HEK293 (cell line): ENCODE measurements at regions not wholly inside any gene's neighbourhood (a gene's known extent, or its start where the extent isn't known, plus 50 kb on each side); places are given as distances from the start of the nearest gene placed in this dataset.

Source experiments
- CTCF ChIP-seq: fragments of 450-650 bp; formaldehyde crosslinking; IDR thresholded peaks from 2 replicates; pipeline ENCODE4 v1.5.1; 2016; ENCODE audit warnings: missing biosample characterization, missing genetic modification characterization
- HOXA7 ChIP-seq: sonication (generic); formaldehyde crosslinking; IDR thresholded peaks from 2 replicates; pipeline ENCODE4 v1.8.1; 2022; ENCODE audit warnings: missing genetic modification reagents, borderline replicate concordance
- PATZ1 ChIP-seq: fragments of 450-650 bp; formaldehyde crosslinking; IDR thresholded peaks from 2 replicates; pipeline ENCODE4 v1.5.1; 2016; ENCODE audit warnings: missing biosample characterization, missing genetic modification characterization
- PRDM6 ChIP-seq: fragments of 450-650 bp; formaldehyde crosslinking; IDR thresholded peaks from 2 replicates; pipeline ENCODE4 v1.5.1; 2017; ENCODE audit warnings: missing biosample characterization, missing genetic modification characterization
- SCRT2 ChIP-seq: fragments of 450-650 bp; formaldehyde crosslinking; IDR thresholded peaks from 2 replicates; pipeline ENCODE4 v1.5.1; 2016; ENCODE audit warnings: missing biosample characterization, missing genetic modification characterization
- TRIM28 ChIP-seq: IDR thresholded peaks from 2 replicates; pipeline ENCODE4 v1.6.1; 2011; ENCODE audit warnings: low read length, control low read depth, borderline replicate concordance
- TSHZ1 ChIP-seq: fragments of 450-650 bp; formaldehyde crosslinking; IDR thresholded peaks from 2 replicates; pipeline ENCODE4 v1.5.1; 2016; ENCODE audit warnings: missing biosample characterization, missing genetic modification characterization, borderline replicate concordance
- ZBTB11 ChIP-seq: fragments of 450-650 bp; formaldehyde crosslinking; conservative IDR thresholded peaks from 2 replicates; pipeline ENCODE4 v1.5.1; 2016; ENCODE audit warnings: low read depth, missing biosample characterization, missing genetic modification characterization
- ZNF174 ChIP-seq: fragments of 450-650 bp; formaldehyde crosslinking; IDR thresholded peaks from 2 replicates; pipeline ENCODE4 v1.5.0; 2017; ENCODE audit warnings: missing biosample characterization, mild to moderate bottlenecking, missing genetic modification characterization
- ZNF18 ChIP-seq: fragments of 450-650 bp; formaldehyde crosslinking; IDR thresholded peaks from 2 replicates; pipeline ENCODE4 v1.5.1; 2016; ENCODE audit warnings: missing biosample characterization, missing genetic modification characterization
- ZNF239 ChIP-seq: fragments of 450-650 bp; formaldehyde crosslinking; IDR thresholded peaks from 2 replicates; pipeline ENCODE4 v1.5.1; 2016; ENCODE audit warnings: missing biosample characterization, missing genetic modification characterization
- ZNF791 ChIP-seq: fragments of 450-650 bp; formaldehyde crosslinking; IDR thresholded peaks from 2 replicates; pipeline ENCODE4 v1.5.1; 2016; ENCODE audit warnings: missing biosample characterization, missing genetic modification characterization

- TF ChIP-seq CTCF (tag by site-specific recombination) (no peak), SCRT2 (tag by site-specific recombination) (no peak), ZNF239 (tag by site-specific recombination) (no peak), HOXA7 (CRISPR knock-in tag) (no peak), ZNF18 (tag by site-specific recombination) (no peak), PRDM6 (tag by site-specific recombination) (no peak), TSHZ1 (tag by site-specific recombination) (no peak), ZBTB11 (tag by site-specific recombination) (no peak), TRIM28 (no peak), ZNF791 (tag by site-specific recombination) (no peak), PATZ1 (tag by site-specific recombination) (no peak), ZNF174 (tag by site-specific recombination) (no peak)
Measured at GRCh38 chr4:180913750-180914149, 1329.5 kb upstream of the TENM3 start.
